K562 (cell line): ENCODE measurements at regions not wholly inside any gene's neighbourhood (a gene's known extent, or its start where the extent isn't known, plus 50 kb on each side); places are given as distances from the start of the nearest gene placed in this dataset.

Experiments used
- ATAC-seq: fragments of 200-7000 bp; cut with Tn5 transposase; 3 replicates; pipeline ENCODE4 v1.9.1; 2020; ENCODE audit warnings: moderate library complexity
- BruUV-seq: library from RNA; stranded (reverse); fragments of 400-500 nt; replicated peaks from 2 replicates; lab custom pipeline; 2021; lab: Mats Ljungman, UMichigan
- CTCF ChIA-PET: fragments of 300-600 bp; formaldehyde crosslinking; extraction: SDS; loops from one replicate; lab custom pipeline; 2021; ENCODE audit warnings: low intra/inter-chr PET ratio; lab: Yijun Ruan, JAX
- POLR2A ChIA-PET: fragments of 300-600, 350-650 bp; sonication (Branson Sonifier 250); formaldehyde crosslinking; extraction: SDS; loops from one replicate; lab custom pipeline; 2021; ENCODE audit warnings: antibody characterized with exemption, inconsistent platforms; lab: Yijun Ruan, JAX
- DNase-seq, 4 experiments: peaks; one replicate each; pipeline versions ENCODE4 v3.0.0 to v3.0.0-alpha.2; 2011 to 2018; ENCODE audit warnings: low spot score in 3 of 4, mixed read lengths in 3 of 4; ENCODE audit errors: extremely low read depth in 1 of 4
- FAIRE-seq: peaks from 2 replicates; lab custom pipeline; 2011; peaks lifted over from hg19 to GRCh38; lab: Jason Lieb, UNC
- H2AFZ ChIP-seq: 2 replicates; pipeline ENCODE4 v1.6.0; 2011; ENCODE audit warnings: low read depth, low read length, control low read depth, inconsistent platforms
- H3K27ac ChIP-seq: fragments of 200-600 bp; 3 replicates; pipeline ENCODE4 v1.8.0; 2011; ENCODE audit warnings: low read depth, mild to moderate bottlenecking, control low read depth, inconsistent platforms, low read length, moderate library complexity, mixed read lengths; ENCODE audit errors: extremely low read depth
- H3K27me3 ChIP-seq, 2 experiments: fragments of 300-600 bp in 1 of 2; 2 replicates in 1 of 2; 3 replicates in 1 of 2; pipeline versions ENCODE4 v1.6.0 to v1.8.0; 2011; ENCODE audit warnings: inconsistent platforms in 2 of 2, low read length in 2 of 2, mild to moderate bottlenecking in 1 of 2, mixed read lengths in 1 of 2, moderate library complexity in 1 of 2; ENCODE audit not compliant: control insufficient read depth in 2 of 2, insufficient read depth in 2 of 2
- H3K36me3 ChIP-seq: fragments of 300-600 bp; 3 replicates; pipeline ENCODE4 v1.8.0; 2011; ENCODE audit warnings: mild to moderate bottlenecking, low read length, inconsistent platforms; ENCODE audit not compliant: control insufficient read depth, insufficient read depth
- H3K4me1 ChIP-seq, 2 experiments: fragments of 200-600 bp in 1 of 2; replicated peaks in 1 of 2; 2 replicates in 1 of 2; 3 replicates in 1 of 2; pipeline versions ENCODE4 v1.5.1 to v1.8.0; 2011; ENCODE audit warnings: inconsistent platforms in 2 of 2, low read length in 2 of 2, mild to moderate bottlenecking in 1 of 2, mixed read lengths in 1 of 2, moderate library complexity in 1 of 2; ENCODE audit not compliant: control insufficient read depth in 2 of 2, insufficient read depth in 2 of 2
- H3K4me2 ChIP-seq: 2 replicates; pipeline ENCODE4 v1.6.1; 2011; ENCODE audit warnings: low read length, control low read depth, inconsistent platforms, mixed read lengths; ENCODE audit not compliant: insufficient read depth
- H3K4me3 ChIP-seq: fragments of 200-600 bp; sonication (generic), shearing (Covaris generic); 2 replicates; pipeline ENCODE4 v1.5.1; 2016; ENCODE audit warnings: control low read depth, inconsistent platforms
- H3K79me2 ChIP-seq: fragments of 200-600 bp; 3 replicates; pipeline ENCODE4 v1.8.0; 2011; ENCODE audit warnings: low read length, inconsistent platforms; ENCODE audit not compliant: control insufficient read depth, insufficient read depth
- H3K9ac ChIP-seq, 2 experiments: 2 replicates each; pipeline versions ENCODE4 v1.6.0 to v1.6.1; 2011; ENCODE audit warnings: low read depth in 2 of 2, low read length in 2 of 2, control low read depth in 1 of 2, inconsistent platforms in 1 of 2, mild to moderate bottlenecking in 1 of 2, mixed read lengths in 1 of 2; ENCODE audit not compliant: insufficient read depth in 1 of 2
- H3K9me1 ChIP-seq: one replicate; pipeline ENCODE4 v1.6.0; 2011; ENCODE audit warnings: inconsistent platforms, mild to moderate bottlenecking, low read length, moderate library complexity; ENCODE audit not compliant: control insufficient read depth, insufficient read depth
- H3K9me3 ChIP-seq: replicated peaks from 2 replicates; pipeline ENCODE4 v1.5.1; 2011; ENCODE audit warnings: low read depth, low read length, inconsistent platforms; ENCODE audit not compliant: control insufficient read depth, insufficient read depth
- H4K20me1 ChIP-seq: replicated peaks from 2 replicates; pipeline ENCODE4 v1.6.1; 2011; ENCODE audit warnings: low read length, inconsistent platforms, mixed read lengths; ENCODE audit not compliant: control insufficient read depth, insufficient read depth
- HSF4 ChIP-seq: fragments of 250-450 bp; sonication (Bioruptor Pico); IDR thresholded peaks from 2 replicates; pipeline ENCODE4 v2.1.2; 2022; ENCODE audit warnings: mild to moderate bottlenecking, moderate library complexity, borderline replicate concordance
- ILF3 ChIP-seq: fragments of 450-650 bp; IDR thresholded peaks from 2 replicates; pipeline ENCODE4 v1.6.1; 2018; ENCODE audit warnings: antibody characterized with exemption, mild to moderate bottlenecking, moderate library complexity, borderline replicate concordance
- MCM5 ChIP-seq: fragments of 450-650 bp; IDR thresholded peaks from 2 replicates; pipeline ENCODE4 v1.6.1; 2016; ENCODE audit warnings: low read depth
- NCOA4 ChIP-seq: fragments of 450-650 bp; IDR thresholded peaks from 2 replicates; pipeline ENCODE4 v1.6.1; 2018; ENCODE audit warnings: mild to moderate bottlenecking; ENCODE audit not compliant: partially characterized antibody
- PHF20 ChIP-seq: fragments of 450-650 bp; IDR thresholded peaks from 2 replicates; pipeline ENCODE4 v1.6.1; 2018; ENCODE audit not compliant: partially characterized antibody
- TGIF2 ChIP-seq: sonication (generic); formaldehyde crosslinking; IDR thresholded peaks from 2 replicates; pipeline ENCODE4 v1.8.1; 2022; ENCODE audit warnings: mild to moderate bottlenecking, missing genetic modification reagents, moderate library complexity
- ZNF184 ChIP-seq: sonication (generic); formaldehyde crosslinking; IDR thresholded peaks from 2 replicates; pipeline ENCODE4 v1.5.0; 2020; ENCODE audit warnings: missing genetic modification reagents
- ZNF592 ChIP-seq: fragments of 450-650 bp; IDR thresholded peaks from 2 replicates; pipeline ENCODE4 v1.6.1; 2017; ENCODE audit warnings: antibody characterized with exemption, mild to moderate bottlenecking
- WGBS: fragments of 100-300 bp; shearing (Covaris generic); methylation state at CpG from one replicate; pipeline ENCODE4 v1.1.6; 2016; ENCODE audit warnings: low coverage, mixed read lengths; ENCODE audit not compliant: insufficient coverage; ENCODE audit errors: missing lambda C conversion rate; 5-methylcytosine and 5-hydroxymethylcytosine counted together
- in situ Hi-C: fragments of 300-500 bp; cut with MboI; formaldehyde crosslinking; loops from 4 replicates; pipeline ENCODE4 v1.15.0; 2018; ENCODE audit warnings: inconsistent platforms, mixed read lengths
- intact Hi-C: fragments of 100-400 bp; cut with micrococcal nuclease; formaldehyde crosslinking; loops from 2 replicates; pipeline ENCODE4 v1.14.2; 2022
- TF ChIP-seq, protein P1 (sequence below), 2 experiments: fragments of 450-650 bp; IDR thresholded peaks; 2 replicates each; pipeline ENCODE4 v1.6.1; 2018; ENCODE audit warnings: mild to moderate bottlenecking in 2 of 2, low read depth in 1 of 2; ENCODE audit not compliant: partially characterized antibody in 2 of 2

GRCh38 chrX:80266979-80267378 is 153.3 kb upstream of the TENT5D start:
- Histone ChIP-seq H3K9me3 (no peaks in the 10 kb centered on the region), H3K36me3 (no peaks in the 10 kb centered on the region), H3K27me3 (no peaks in the 10 kb centered on the region), H4K20me1 (no peaks in the 10 kb centered on the region), H3K79me2 (no peaks in the 10 kb centered on the region), H3K9ac (no peak overlapping the region), H3K4me3 (no peak overlapping the region), H3K9me1 (no peaks in the 10 kb centered on the region), H3K27ac (no peak overlapping the region), H3K4me2 (no peak overlapping the region), H3K4me1 (no peaks in the 10 kb centered on the region), H2AFZ (no peak overlapping the region)
- ATAC-seq (no peak), DNase-seq (no peak), FAIRE-seq (no peak)
- intact Hi-C loops (no loop called here), in situ Hi-C loops (no loop called here)
- no TSS peak for BruUV-seq
- POLR2A ChIA-PET, result no interaction called here
- TF ChIP-seq PHF20 (no peak), ILF3 (no peak), MCM5 (no peak), TGIF2 (CRISPR knock-in tag) (no peak), HSF4 (CRISPR knock-in tag) (no peak), NCOA4 (no peak)
- CTCF ChIA-PET, result no interaction called here

- Histone ChIP-seq H3K4me1 (no peaks in the 10 kb centered on the region), H3K9ac (no peak overlapping the region), H3K36me3 (no peaks in the 10 kb centered on the region), H3K4me2 (no peak overlapping the region), H3K9me1 (no peaks in the 10 kb centered on the region), H3K9me3 (no peaks in the 10 kb centered on the region), H3K4me3 (no peak overlapping the region), H4K20me1 (no peaks in the 10 kb centered on the region), H2AFZ (no peak overlapping the region), H3K27me3 (no peaks in the 10 kb centered on the region), H3K27ac (no peak overlapping the region), H3K79me2 (no peaks in the 10 kb centered on the region)
- POLR2A ChIA-PET, result no interaction called here
- in situ Hi-C loops, result no loop called here
- no peak for ATAC-seq
- CTCF ChIA-PET, result no interaction called here
- no peak for DNase-seq
- no TSS peak for BruUV-seq
- 40% methylated on average over 1 of the region's 1 CpG for WGBS
- intact Hi-C loops, result no loop called here
- FAIRE-seq, result no peak
- TF ChIP-seq ZNF184 (CRISPR knock-in tag) (no peak), ZNF592 (no peak)
- TF ChIP-seq, protein P1, sequence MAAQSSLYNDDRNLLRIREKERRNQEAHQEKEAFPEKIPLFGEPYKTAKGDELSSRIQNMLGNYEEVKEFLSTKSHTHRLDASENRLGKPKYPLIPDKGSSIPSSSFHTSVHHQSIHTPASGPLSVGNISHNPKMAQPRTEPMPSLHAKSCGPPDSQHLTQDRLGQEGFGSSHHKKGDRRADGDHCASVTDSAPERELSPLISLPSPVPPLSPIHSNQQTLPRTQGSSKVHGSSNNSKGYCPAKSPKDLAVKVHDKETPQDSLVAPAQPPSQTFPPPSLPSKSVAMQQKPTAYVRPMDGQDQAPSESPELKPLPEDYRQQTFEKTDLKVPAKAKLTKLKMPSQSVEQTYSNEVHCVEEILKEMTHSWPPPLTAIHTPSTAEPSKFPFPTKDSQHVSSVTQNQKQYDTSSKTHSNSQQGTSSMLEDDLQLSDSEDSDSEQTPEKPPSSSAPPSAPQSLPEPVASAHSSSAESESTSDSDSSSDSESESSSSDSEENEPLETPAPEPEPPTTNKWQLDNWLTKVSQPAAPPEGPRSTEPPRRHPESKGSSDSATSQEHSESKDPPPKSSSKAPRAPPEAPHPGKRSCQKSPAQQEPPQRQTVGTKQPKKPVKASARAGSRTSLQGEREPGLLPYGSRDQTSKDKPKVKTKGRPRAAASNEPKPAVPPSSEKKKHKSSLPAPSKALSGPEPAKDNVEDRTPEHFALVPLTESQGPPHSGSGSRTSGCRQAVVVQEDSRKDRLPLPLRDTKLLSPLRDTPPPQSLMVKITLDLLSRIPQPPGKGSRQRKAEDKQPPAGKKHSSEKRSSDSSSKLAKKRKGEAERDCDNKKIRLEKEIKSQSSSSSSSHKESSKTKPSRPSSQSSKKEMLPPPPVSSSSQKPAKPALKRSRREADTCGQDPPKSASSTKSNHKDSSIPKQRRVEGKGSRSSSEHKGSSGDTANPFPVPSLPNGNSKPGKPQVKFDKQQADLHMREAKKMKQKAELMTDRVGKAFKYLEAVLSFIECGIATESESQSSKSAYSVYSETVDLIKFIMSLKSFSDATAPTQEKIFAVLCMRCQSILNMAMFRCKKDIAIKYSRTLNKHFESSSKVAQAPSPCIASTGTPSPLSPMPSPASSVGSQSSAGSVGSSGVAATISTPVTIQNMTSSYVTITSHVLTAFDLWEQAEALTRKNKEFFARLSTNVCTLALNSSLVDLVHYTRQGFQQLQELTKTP (IDR thresholded peaks at IDR 0.05; ENCODE audit: low read depth in 1 of 2, partially characterized antibody in 2 of 2), result no peak
Measured at GRCh38 chrX:80267790-80268189, 152.5 kb upstream of the TENT5D start.
